ENCODE measurements at regions not wholly inside any gene's neighbourhood (a gene's known extent, or its start where the extent isn't known, plus 50 kb on each side); places are given as distances from the start of the nearest gene placed in this dataset.

DNA sequence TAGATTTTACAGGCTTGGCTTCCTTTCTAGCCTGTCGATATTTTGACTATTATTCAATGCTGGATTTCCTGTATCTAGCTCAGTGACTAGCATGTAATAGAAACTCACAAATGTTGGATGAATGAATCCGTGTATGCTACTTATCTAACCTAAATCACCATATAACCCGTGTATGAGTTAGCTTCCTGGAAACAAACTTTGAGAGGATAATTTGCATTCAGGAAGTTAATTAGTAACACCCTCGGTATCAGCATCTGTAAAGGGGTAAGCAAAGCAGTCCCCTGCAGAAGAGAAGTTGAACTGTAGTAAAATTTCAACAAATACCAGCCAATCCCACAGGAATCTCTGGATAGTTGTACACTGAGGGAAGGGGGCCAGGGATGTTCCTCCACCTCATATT is 269.4 kb upstream of the LRATD1 start:
- DNase-seq (ENCODE audit: low read depth in 1 of 2, low spot score in 1 of 2): no peak
- no peak for TF ChIP-seq GABPA (IDR thresholded peaks at IDR 0.05; ENCODE audit: low read depth)
- TF ChIP-seq SPI1 (IDR thresholded peaks at IDR 0.05; ENCODE audit: borderline replicate concordance, low read depth): no peak
- no peak overlapping the region for H3K4me3 ChIP-seq (replicated peaks; ENCODE audit: insufficient read depth, low read length)
- no peak overlapping the region for H3K27ac ChIP-seq (replicated peaks)
- no peaks in the 10 kb centered on the region for H3K27me3 ChIP-seq (ENCODE audit: insufficient read depth, poor library complexity, severe bottlenecking)

DNA sequence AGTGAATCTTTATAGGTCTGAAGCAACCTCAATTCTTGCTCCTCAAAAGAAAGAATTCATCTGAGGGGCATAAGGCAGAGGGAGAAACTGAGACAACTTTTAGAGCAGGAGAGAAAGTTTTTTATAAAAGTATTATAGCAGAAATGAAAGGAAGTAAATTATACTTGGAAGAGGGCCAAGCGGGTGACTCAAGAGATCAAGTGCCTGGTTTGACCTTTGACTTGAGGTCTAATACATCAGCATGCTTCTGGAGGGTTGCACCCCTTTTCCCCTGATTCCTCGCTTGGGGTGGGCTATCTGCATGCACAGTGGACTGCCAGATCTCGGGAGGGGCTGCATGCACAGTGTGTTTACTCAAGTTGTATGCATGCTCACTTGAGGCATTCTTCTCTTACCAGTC is 268.5 kb upstream of the LRATD1 start:
- Histone ChIP-seq H3K4me3 (replicated peaks; ENCODE audit: insufficient read depth, low read length) (no peak overlapping the region), H3K27ac (replicated peaks) (no peak overlapping the region), H3K27me3 (ENCODE audit: insufficient read depth, poor library complexity, severe bottlenecking) (no peaks in the 10 kb centered on the region)
- no peak for DNase-seq (ENCODE audit: low read depth in 1 of 2, low spot score in 1 of 2)
- TF ChIP-seq, protein P1, sequence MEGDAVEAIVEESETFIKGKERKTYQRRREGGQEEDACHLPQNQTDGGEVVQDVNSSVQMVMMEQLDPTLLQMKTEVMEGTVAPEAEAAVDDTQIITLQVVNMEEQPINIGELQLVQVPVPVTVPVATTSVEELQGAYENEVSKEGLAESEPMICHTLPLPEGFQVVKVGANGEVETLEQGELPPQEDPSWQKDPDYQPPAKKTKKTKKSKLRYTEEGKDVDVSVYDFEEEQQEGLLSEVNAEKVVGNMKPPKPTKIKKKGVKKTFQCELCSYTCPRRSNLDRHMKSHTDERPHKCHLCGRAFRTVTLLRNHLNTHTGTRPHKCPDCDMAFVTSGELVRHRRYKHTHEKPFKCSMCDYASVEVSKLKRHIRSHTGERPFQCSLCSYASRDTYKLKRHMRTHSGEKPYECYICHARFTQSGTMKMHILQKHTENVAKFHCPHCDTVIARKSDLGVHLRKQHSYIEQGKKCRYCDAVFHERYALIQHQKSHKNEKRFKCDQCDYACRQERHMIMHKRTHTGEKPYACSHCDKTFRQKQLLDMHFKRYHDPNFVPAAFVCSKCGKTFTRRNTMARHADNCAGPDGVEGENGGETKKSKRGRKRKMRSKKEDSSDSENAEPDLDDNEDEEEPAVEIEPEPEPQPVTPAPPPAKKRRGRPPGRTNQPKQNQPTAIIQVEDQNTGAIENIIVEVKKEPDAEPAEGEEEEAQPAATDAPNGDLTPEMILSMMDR (IDR thresholded peaks at IDR 0.05; ENCODE audit: insufficient read depth, low read length): no peak
- no peak for TF ChIP-seq GABPA (IDR thresholded peaks at IDR 0.05; ENCODE audit: low read depth)
- TF ChIP-seq POLR2AphosphoS5 (IDR thresholded peaks at IDR 0.05; ENCODE audit: low read depth): no peak
- TF ChIP-seq, protein P2, sequence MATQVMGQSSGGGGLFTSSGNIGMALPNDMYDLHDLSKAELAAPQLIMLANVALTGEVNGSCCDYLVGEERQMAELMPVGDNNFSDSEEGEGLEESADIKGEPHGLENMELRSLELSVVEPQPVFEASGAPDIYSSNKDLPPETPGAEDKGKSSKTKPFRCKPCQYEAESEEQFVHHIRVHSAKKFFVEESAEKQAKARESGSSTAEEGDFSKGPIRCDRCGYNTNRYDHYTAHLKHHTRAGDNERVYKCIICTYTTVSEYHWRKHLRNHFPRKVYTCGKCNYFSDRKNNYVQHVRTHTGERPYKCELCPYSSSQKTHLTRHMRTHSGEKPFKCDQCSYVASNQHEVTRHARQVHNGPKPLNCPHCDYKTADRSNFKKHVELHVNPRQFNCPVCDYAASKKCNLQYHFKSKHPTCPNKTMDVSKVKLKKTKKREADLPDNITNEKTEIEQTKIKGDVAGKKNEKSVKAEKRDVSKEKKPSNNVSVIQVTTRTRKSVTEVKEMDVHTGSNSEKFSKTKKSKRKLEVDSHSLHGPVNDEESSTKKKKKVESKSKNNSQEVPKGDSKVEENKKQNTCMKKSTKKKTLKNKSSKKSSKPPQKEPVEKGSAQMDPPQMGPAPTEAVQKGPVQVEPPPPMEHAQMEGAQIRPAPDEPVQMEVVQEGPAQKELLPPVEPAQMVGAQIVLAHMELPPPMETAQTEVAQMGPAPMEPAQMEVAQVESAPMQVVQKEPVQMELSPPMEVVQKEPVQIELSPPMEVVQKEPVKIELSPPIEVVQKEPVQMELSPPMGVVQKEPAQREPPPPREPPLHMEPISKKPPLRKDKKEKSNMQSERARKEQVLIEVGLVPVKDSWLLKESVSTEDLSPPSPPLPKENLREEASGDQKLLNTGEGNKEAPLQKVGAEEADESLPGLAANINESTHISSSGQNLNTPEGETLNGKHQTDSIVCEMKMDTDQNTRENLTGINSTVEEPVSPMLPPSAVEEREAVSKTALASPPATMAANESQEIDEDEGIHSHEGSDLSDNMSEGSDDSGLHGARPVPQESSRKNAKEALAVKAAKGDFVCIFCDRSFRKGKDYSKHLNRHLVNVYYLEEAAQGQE (IDR thresholded peaks at IDR 0.05; ENCODE audit: insufficient replicate concordance, low read depth): no peak
- no peak for TF ChIP-seq SPI1 (IDR thresholded peaks at IDR 0.05; ENCODE audit: borderline replicate concordance, low read depth)

DNA sequence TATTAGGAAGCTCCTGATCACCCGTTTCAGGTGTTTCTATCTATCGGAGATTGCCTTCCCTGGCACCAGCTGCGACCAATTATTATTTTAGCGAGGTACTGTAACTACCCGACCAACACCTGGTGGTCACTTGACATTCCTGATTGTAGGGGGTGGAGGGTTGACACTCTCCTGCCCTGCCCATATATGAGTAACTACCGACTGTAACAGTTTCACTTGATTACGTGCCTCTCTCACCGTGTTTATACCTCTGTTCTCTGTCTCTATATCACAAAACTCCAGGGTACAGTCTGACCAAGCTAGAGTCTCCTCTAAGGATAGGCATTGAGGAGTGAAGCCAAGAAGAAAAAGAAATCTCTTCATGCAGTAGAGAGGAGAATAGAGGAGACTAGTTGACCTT is 268.0 kb upstream of the LRATD1 start:
- H3K27me3 ChIP-seq (ENCODE audit: insufficient read depth, poor library complexity, severe bottlenecking): no peaks in the 10 kb centered on the region
- no peak overlapping the region for H3K4me3 ChIP-seq (replicated peaks; ENCODE audit: insufficient read depth, low read length)
- no peak for DNase-seq (ENCODE audit: low read depth in 1 of 2, low spot score in 1 of 2)
- TF ChIP-seq, protein P1 (IDR thresholded peaks at IDR 0.05; ENCODE audit: insufficient read depth, low read length): no peak
- no peak for TF ChIP-seq GABPA (IDR thresholded peaks at IDR 0.05; ENCODE audit: low read depth)
- no peak for TF ChIP-seq SPI1 (IDR thresholded peaks at IDR 0.05; ENCODE audit: borderline replicate concordance, low read depth)
- TF ChIP-seq POLR2AphosphoS5 (IDR thresholded peaks at IDR 0.05; ENCODE audit: low read depth): no peak
- TF ChIP-seq, protein P2 (IDR thresholded peaks at IDR 0.05; ENCODE audit: insufficient replicate concordance, low read depth): no peak
- H3K27ac ChIP-seq (replicated peaks): no peak overlapping the region

DNA sequence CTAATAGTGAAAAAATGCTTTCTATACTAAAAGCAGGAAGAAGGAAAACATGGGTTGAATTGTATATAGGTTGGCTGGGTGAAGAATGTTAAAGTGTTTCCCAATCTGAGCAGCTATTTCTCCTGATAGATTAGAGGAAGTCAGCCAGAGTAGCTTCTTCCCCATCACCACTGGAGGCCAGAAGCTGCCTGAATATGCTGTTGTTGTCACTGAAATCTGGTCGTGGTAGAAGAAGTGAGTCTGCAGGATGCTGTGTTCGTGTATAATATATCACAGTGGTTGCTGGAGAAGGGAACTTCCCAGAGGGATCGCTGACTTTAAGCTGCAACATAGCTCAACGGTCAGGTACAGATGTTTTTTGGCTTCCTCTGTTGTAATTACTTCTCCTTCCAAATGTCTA is 247.5 kb upstream of the LRATD1 start:
- peak; percentile 68; the same call in 1 of the 2 replicates for TF ChIP-seq SPI1 (IDR thresholded peaks at IDR 0.05; ENCODE audit: borderline replicate concordance, low read depth)
- no peak for TF ChIP-seq POLR2AphosphoS5 (IDR thresholded peaks at IDR 0.05; ENCODE audit: low read depth)
- H3K27me3 ChIP-seq (ENCODE audit: insufficient read depth, poor library complexity, severe bottlenecking): no peaks in the 10 kb centered on the region
- no peak overlapping the region for H3K27ac ChIP-seq (replicated peaks)
- DNase-seq (ENCODE audit: low read depth in 1 of 2, low spot score in 1 of 2): peak; percentile 44 to 53
- H3K4me3 ChIP-seq (replicated peaks; ENCODE audit: insufficient read depth, low read length): no peak overlapping the region

DNA sequence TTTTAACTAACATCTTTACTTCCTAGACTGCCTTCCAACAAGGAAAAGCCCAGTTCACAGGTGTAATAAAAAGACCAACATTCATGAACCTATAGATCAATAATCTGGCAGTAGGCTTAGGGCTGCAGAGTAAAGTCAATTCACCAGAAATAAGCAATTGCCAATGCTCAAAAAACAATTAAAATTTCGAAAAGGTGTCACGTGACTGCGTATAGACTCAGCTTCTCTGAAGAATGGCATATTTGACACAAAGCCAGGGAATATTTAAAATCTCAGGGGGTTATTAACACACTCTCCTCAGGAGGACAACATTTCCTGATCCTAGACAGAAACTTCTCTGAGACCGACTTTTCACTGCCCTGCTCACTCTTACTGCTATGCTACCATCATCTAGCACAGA is 245.2 kb upstream of the LRATD1 start:
- TF ChIP-seq, protein P2 (IDR thresholded peaks at IDR 0.05; ENCODE audit: insufficient replicate concordance, low read depth): no peak
- TF ChIP-seq GABPA (IDR thresholded peaks at IDR 0.05; ENCODE audit: low read depth): no peak
- TF ChIP-seq, protein P1 (IDR thresholded peaks at IDR 0.05; ENCODE audit: insufficient read depth, low read length): no peak
- TF ChIP-seq POLR2AphosphoS5 (IDR thresholded peaks at IDR 0.05; ENCODE audit: low read depth): no peak
- TF ChIP-seq SPI1 (IDR thresholded peaks at IDR 0.05; ENCODE audit: borderline replicate concordance, low read depth): no peak
- no peak overlapping the region for H3K4me3 ChIP-seq (replicated peaks; ENCODE audit: insufficient read depth, low read length)
- no peak for DNase-seq (ENCODE audit: low read depth in 1 of 2, low spot score in 1 of 2)
- no peak overlapping the region for H3K27ac ChIP-seq (replicated peaks)
- no peaks in the 10 kb centered on the region for H3K27me3 ChIP-seq (ENCODE audit: insufficient read depth, poor library complexity, severe bottlenecking)
